H1 (cell line): ENCODE measurements at regions not wholly inside any gene's neighbourhood (a gene's known extent, or its start where the extent isn't known, plus 50 kb on each side); places are given as distances from the start of the nearest gene placed in this dataset.

Experiments used
- CTCF ChIA-PET: fragments of 300-600 bp; sonication (Branson Sonifier 250); formaldehyde crosslinking; loops from one replicate; lab custom pipeline; 2021; ENCODE audit not compliant: partially characterized antibody; lab: Charles Lee
- POLR2A ChIA-PET: fragments of 300-600 bp; sonication (Branson Sonifier 250); formaldehyde crosslinking; loops from one replicate; lab custom pipeline; 2021; ENCODE audit warnings: inconsistent platforms; ENCODE audit not compliant: partially characterized antibody; lab: Charles Lee
- DNase-seq, 2 experiments: peaks; one replicate each; pipeline versions ENCODE4 v3.0.0 to v3.0.0-alpha.2; 2010 to 2022; ENCODE audit warnings: low spot score in 2 of 2, low read depth in 1 of 2, mixed read lengths in 1 of 2
- FAIRE-seq: peaks from 2 replicates; lab custom pipeline; 2011; peaks lifted over from hg19 to GRCh38; lab: Jason Lieb, UNC
- H2AFZ ChIP-seq: 2 replicates; pipeline ENCODE4 v1.8.1; 2012; ENCODE audit warnings: low read length, inconsistent platforms
- H2AK5ac ChIP-seq: 2 replicates; pipeline ENCODE4 v1.6.1; 2013; ENCODE audit warnings: low read depth, low read length
- H2BK120ac ChIP-seq: replicated peaks from 2 replicates; pipeline ENCODE3; 2013; ENCODE audit warnings: low read depth, low read length, inconsistent platforms
- H2BK12ac ChIP-seq: 2 replicates; pipeline ENCODE4 v1.6.1; 2013; ENCODE audit warnings: low read depth, low read length
- H2BK15ac ChIP-seq: 2 replicates; pipeline ENCODE4 v1.6.1; 2013; ENCODE audit warnings: low read length
- H2BK20ac ChIP-seq: 2 replicates; pipeline ENCODE4 v1.6.1; 2013; ENCODE audit warnings: low read length
- H2BK5ac ChIP-seq: 2 replicates; pipeline ENCODE4 v1.6.1; 2013; ENCODE audit warnings: low read depth, low read length
- H3K14ac ChIP-seq: 2 replicates; pipeline ENCODE4 v1.6.1; 2013; ENCODE audit warnings: inconsistent platforms; ENCODE audit not compliant: insufficient read length
- H3K18ac ChIP-seq: 2 replicates; pipeline ENCODE4 v1.6.1; 2013; ENCODE audit warnings: low read length; ENCODE audit errors: extremely low read depth
- H3K23ac ChIP-seq: 2 replicates; pipeline ENCODE4 v1.6.1; 2013; ENCODE audit warnings: inconsistent platforms; ENCODE audit not compliant: insufficient read length
- H3K23me2 ChIP-seq: 2 replicates; pipeline ENCODE4 v1.6.1; 2013; ENCODE audit warnings: low read depth, low read length
- H3K27ac ChIP-seq: 2 replicates; pipeline ENCODE4 v1.6.1; 2011; ENCODE audit warnings: low read depth, low read length, inconsistent platforms
- H3K27me3 ChIP-seq, 4 experiments: replicated peaks in 1 of 4; 1 replicate in 1 of 4; 2 replicates in 3 of 4; pipeline versions ENCODE4 v1.6.1 to v1.8.1; 2011 to 2013; ENCODE audit warnings: low read length in 3 of 4, mild to moderate bottlenecking in 3 of 4, inconsistent platforms in 2 of 4, mixed read lengths in 2 of 4, moderate library complexity in 1 of 4; ENCODE audit not compliant: control insufficient read depth in 3 of 4, insufficient read depth in 3 of 4; ENCODE audit errors: extremely low read depth in 1 of 4
- H3K36me3 ChIP-seq, 4 experiments: 2 replicates each; pipeline versions ENCODE4 v1.6.1 to v1.8.1; 2011 to 2013; ENCODE audit warnings: mild to moderate bottlenecking in 4 of 4, low read length in 3 of 4, moderate library complexity in 2 of 4, control low read depth in 1 of 4, inconsistent platforms in 1 of 4; ENCODE audit not compliant: insufficient read depth in 4 of 4, control insufficient read depth in 2 of 4
- H3K4ac ChIP-seq: replicated peaks from 2 replicates; pipeline ENCODE3; 2013; ENCODE audit warnings: low read length, low read depth, mixed read lengths, inconsistent platforms; ENCODE audit not compliant: insufficient read length
- H3K4me1 ChIP-seq, 4 experiments: replicated peaks in 1 of 4; 1 replicate in 1 of 4; 2 replicates in 3 of 4; pipeline versions ENCODE4 v1.6.1 to v1.8.1; 2011 to 2013; ENCODE audit warnings: low read length in 3 of 4, inconsistent platforms in 2 of 4, mixed read lengths in 1 of 4; ENCODE audit not compliant: insufficient read depth in 4 of 4, control insufficient read depth in 3 of 4
- H3K4me2 ChIP-seq, 2 experiments: 2 replicates each; pipeline versions ENCODE4 v1.6.1 to v1.8.1; 2011 to 2013; ENCODE audit warnings: low read depth in 2 of 2, low read length in 2 of 2, control low read depth in 1 of 2, inconsistent platforms in 1 of 2, mild to moderate bottlenecking in 1 of 2; ENCODE audit not compliant: insufficient read depth in 1 of 2
- H3K4me3 ChIP-seq, 4 experiments: fragments of 200-600, 300-600 bp in 1 of 4; sonication (generic), shearing (Covaris generic), sonication (Bioruptor Twin) in 1 of 4; 2 replicates each; pipeline versions ENCODE4 v1.5.1 to v1.8.1; 2011 to 2016; ENCODE audit warnings: low read length in 4 of 4, low read depth in 3 of 4, control low read depth in 2 of 4, inconsistent platforms in 2 of 4, mild to moderate bottlenecking in 2 of 4, mixed read lengths in 1 of 4, moderate library complexity in 1 of 4; ENCODE audit not compliant: insufficient read depth in 2 of 4; ENCODE audit errors: extremely low read depth in 1 of 4
- H3K56ac ChIP-seq: replicated peaks from 2 replicates; pipeline ENCODE3; 2013; ENCODE audit warnings: low read depth, mild to moderate bottlenecking, mixed read lengths, low read length, inconsistent platforms; ENCODE audit not compliant: insufficient read length
- H3K79me1 ChIP-seq: 2 replicates; pipeline ENCODE4 v1.6.1; 2013; ENCODE audit warnings: low read depth, low read length, control low read depth
- H3K79me2 ChIP-seq, 2 experiments: 2 replicates each; pipeline versions ENCODE4 v1.6.1 to v1.8.1; 2012 to 2013; ENCODE audit warnings: low read length in 2 of 2, mild to moderate bottlenecking in 2 of 2, inconsistent platforms in 1 of 2; ENCODE audit not compliant: insufficient read depth in 2 of 2, control insufficient read depth in 1 of 2
- H3K9ac ChIP-seq, 4 experiments: replicated peaks in 1 of 4; 1 replicate in 1 of 4; 2 replicates in 3 of 4; pipeline versions ENCODE4 v1.6.1 to v1.8.1; 2011 to 2013; ENCODE audit warnings: low read depth in 3 of 4, low read length in 3 of 4, control low read depth in 2 of 4, mild to moderate bottlenecking in 2 of 4, moderate library complexity in 2 of 4, inconsistent platforms in 1 of 4; ENCODE audit errors: extremely low read depth in 1 of 4
- H3K9me3 ChIP-seq, 2 experiments: 2 replicates each; pipeline versions ENCODE4 v1.6.1 to v1.8.1; 2012 to 2013; ENCODE audit warnings: mild to moderate bottlenecking in 2 of 2, moderate library complexity in 2 of 2, control low read depth in 1 of 2, inconsistent platforms in 1 of 2, low read depth in 1 of 2, low read length in 1 of 2, mixed read lengths in 1 of 2; ENCODE audit not compliant: insufficient read depth in 2 of 2
- H4K20me1 ChIP-seq, 2 experiments: replicated peaks in 1 of 2; 2 replicates each; pipeline versions ENCODE3 to v1.8.1; 2011 to 2013; ENCODE audit warnings: inconsistent platforms in 2 of 2, low read length in 2 of 2, mild to moderate bottlenecking in 1 of 2; ENCODE audit not compliant: insufficient read depth in 2 of 2, control insufficient read depth in 1 of 2
- H4K5ac ChIP-seq: 2 replicates; pipeline ENCODE4 v1.6.1; 2013; ENCODE audit warnings: low read length, low read depth, mixed read lengths, inconsistent platforms; ENCODE audit not compliant: insufficient read length
- H4K8ac ChIP-seq: 2 replicates; pipeline ENCODE4 v1.8.0; 2013; ENCODE audit warnings: mild to moderate bottlenecking, moderate library complexity, low read length, inconsistent platforms; ENCODE audit not compliant: insufficient read depth; ENCODE audit errors: extremely low read depth
- H4K91ac ChIP-seq: replicated peaks from 2 replicates; pipeline ENCODE3; 2013; ENCODE audit warnings: low read length, mixed read lengths, inconsistent platforms; ENCODE audit not compliant: insufficient read length
- BACH1 ChIP-seq: IDR thresholded peaks from 2 replicates; pipeline ENCODE4 v1.6.1; 2012; ENCODE audit warnings: low read length, improper control_type of control experiment
- CHD1 ChIP-seq: IDR thresholded peaks from 2 replicates; pipeline ENCODE4 v1.6.1; 2012; ENCODE audit warnings: low read depth, low read length, improper control_type of control experiment
- EP300 ChIP-seq, 2 experiments: IDR thresholded peaks; 1 replicate in 1 of 2; 2 replicates in 1 of 2; pipeline ENCODE4 v1.6.1; 2011 to 2012; ENCODE audit warnings: low read depth in 2 of 2, low read length in 2 of 2, mild to moderate bottlenecking in 2 of 2, borderline replicate concordance in 1 of 2, inconsistent platforms in 1 of 2, moderate library complexity in 1 of 2
- FOSL1 ChIP-seq: IDR thresholded peaks from 2 replicates; pipeline ENCODE4 v1.6.1; 2011; ENCODE audit warnings: mild to moderate bottlenecking, low read depth, low read length, moderate library complexity; ENCODE audit not compliant: insufficient read depth
- GABPA ChIP-seq: IDR thresholded peaks from 2 replicates; pipeline ENCODE4 v1.6.1; 2011; ENCODE audit warnings: mild to moderate bottlenecking, low read length, moderate library complexity, borderline replicate concordance; ENCODE audit not compliant: insufficient read depth
- NRF1 ChIP-seq: IDR thresholded peaks from 2 replicates; pipeline ENCODE4 v1.6.1; 2011; ENCODE audit warnings: mild to moderate bottlenecking, low read depth, low read length, improper control_type of control experiment
- SP2 ChIP-seq: IDR thresholded peaks from 2 replicates; pipeline ENCODE4 v1.6.1; 2012; ENCODE audit warnings: mild to moderate bottlenecking, low read length, inconsistent platforms
- SP4 ChIP-seq: IDR thresholded peaks from 2 replicates; pipeline ENCODE4 v1.6.1; 2012; ENCODE audit warnings: low read length, inconsistent platforms
- TAF1 ChIP-seq: IDR thresholded peaks from 2 replicates; pipeline ENCODE4 v1.6.1; 2011; ENCODE audit warnings: mild to moderate bottlenecking, low read depth, low read length
- WGBS, 2 experiments: shearing (Covaris generic) in 1 of 2; methylation state at CpG; one replicate each; pipeline versions ENCODE4 v1.1.6 to v1.1.7; 2013 to 2015; ENCODE audit warnings: low lambda C conversion rate in 2 of 2, mixed read lengths in 2 of 2, inconsistent platforms in 1 of 2, low coverage in 1 of 2, missing lambda C conversion rate in 1 of 2; ENCODE audit not compliant: insufficient replicate concordance in 2 of 2, insufficient coverage in 1 of 2, insufficient read length in 1 of 2; ENCODE audit errors: extremely low coverage in 1 of 2, missing lambda C conversion rate in 1 of 2; 5-methylcytosine and 5-hydroxymethylcytosine counted together

- Histone ChIP-seq H4K5ac (no peak overlapping the region), H3K4me2 (no peak overlapping the region), H3K56ac (no peak overlapping the region), H3K36me3 (no peaks in the 10 kb centered on the region), H3K9me3 (no peaks in the 10 kb centered on the region), H3K18ac (no peak overlapping the region), H4K8ac (no peak overlapping the region), H3K27me3 (no peaks in the 10 kb centered on the region), H3K4me1 (no peaks in the 10 kb centered on the region), H3K27ac (no peak overlapping the region), H2BK5ac (no peak overlapping the region), H2BK12ac (no peak overlapping the region), H3K9ac (no peak overlapping the region), H2BK20ac (no peak overlapping the region), H3K23ac (no peak overlapping the region), H2BK15ac (no peak overlapping the region), H3K79me1 (no peaks in the 10 kb centered on the region), H3K14ac (no peak overlapping the region), H2AK5ac (no peak overlapping the region), H3K4me3 (no peak overlapping the region), H3K23me2 (no peaks in the 10 kb centered on the region), H3K79me2 (no peaks in the 10 kb centered on the region), H2BK120ac (no peak overlapping the region), H3K4ac (no peak overlapping the region), H2AFZ (no peak overlapping the region), H4K91ac (no peak overlapping the region), H4K20me1 (no peaks in the 10 kb centered on the region)
- ChIA-PET POLR2A (interaction anchor here (0.6 kb wide), 1 partner anchor 23 kb away, joined by 3 read pairs; no protein-coding TSS in a partner anchor), CTCF (interaction anchor here (0.7 to 1.5 kb wide), 3 partner anchors 11 to 125 kb away, joined by 3 to 6 read pairs (median 4); no protein-coding TSS in a partner anchor)
- DNase-seq = no peak
- no peak for FAIRE-seq
- WGBS, 2 experiments = 98% methylated on average over 3 of the region's 3 CpGs; no CpG with 5 or more reads in 1 of the 2 experiments
- no peak for TF ChIP-seq EP300 (IDR thresholded peaks at IDR 0.05; ENCODE audit: borderline replicate concordance in 1 of 2, low read depth in 2 of 2, low read length in 2 of 2)
- TF ChIP-seq TAF1 = no peak
- no peak for TF ChIP-seq BACH1
- TF ChIP-seq SP2 = no peak
- no peak for TF ChIP-seq CHD1
- TF ChIP-seq SP4 = no peak
- no peak for TF ChIP-seq GABPA
- no peak for TF ChIP-seq FOSL1
- TF ChIP-seq NRF1 = no peak
Observed at GRCh38 chr10:62635127-62635526, 169.4 kb upstream of the ADO start.
